GM21529 (cell line): ENCODE measurements at regions not wholly inside any gene's neighbourhood (a gene's known extent, or its start where the extent isn't known, plus 50 kb on each side); places are given as distances from the start of the nearest gene placed in this dataset.

Experiments
- ATAC-seq: cut with Tn5 transposase; IDR thresholded peaks from one replicate; pipeline ENCODE4 v1.9.1; 2021; ENCODE audit not compliant: unreplicated experiment

GRCh38 chr14:101043891-101044290 is 140.4 kb upstream of the RTL1 start:
- no peak for ATAC-seq

GRCh38 chr14:101044741-101045140 is 141.2 kb upstream of the RTL1 start:
- no peak for ATAC-seq

GRCh38 chr14:101045511-101045910 is 142.0 kb upstream of the RTL1 start:
- ATAC-seq: no peak

GRCh38 chr14:101046071-101046470 is 142.5 kb upstream of the RTL1 start:
- ATAC-seq: no peak

- ATAC-seq: no peak
These were observed 143.8 kb upstream of the RTL1 start for GRCh38 chr14:101047326-101047725.

- ATAC-seq: no peak
These were observed 145.2 kb upstream of the RTL1 start for GRCh38 chr14:101048766-101049165.

- ATAC-seq: no peak
These were observed 146.0 kb upstream of the RTL1 start for GRCh38 chr14:101049511-101049910.

GRCh38 chr14:101049942-101050341 is 146.4 kb upstream of the RTL1 start:
- no peak for ATAC-seq

- no peak for ATAC-seq
These were observed 147.5 kb upstream of the RTL1 start for GRCh38 chr14:101050901-101051490.

GRCh38 chr14:101054671-101055070 is 151.1 kb upstream of the RTL1 start:
- no peak for ATAC-seq

GRCh38 chr14:101055106-101055662 is 151.7 kb upstream of the RTL1 start:
- no peak for ATAC-seq

GRCh38 chr14:101055776-101056374 is 152.4 kb upstream of the RTL1 start:
- no peak for ATAC-seq

GRCh38 chr14:101056446-101056845 is 152.9 kb upstream of the RTL1 start:
- no peak for ATAC-seq

GRCh38 chr14:101057394-101057793 is 153.9 kb upstream of the RTL1 start:
- no peak for ATAC-seq

GRCh38 chr14:101058571-101058970 is 155.0 kb upstream of the RTL1 start:
- no peak for ATAC-seq

- no peak for ATAC-seq
These were observed 156.7 kb upstream of the RTL1 start for GRCh38 chr14:101060171-101060601.

GRCh38 chr14:101061411-101062064 is 158.0 kb upstream of the RTL1 start:
- no peak for ATAC-seq

GRCh38 chr14:101062065-101062450 is 158.5 kb upstream of the RTL1 start:
- ATAC-seq: no peak

GRCh38 chr14:101062601-101063000 is 159.1 kb upstream of the RTL1 start:
- ATAC-seq: no peak

GRCh38 chr14:101063121-101063520 is 159.6 kb upstream of the RTL1 start:
- ATAC-seq: no peak

GRCh38 chr14:101064121-101064661 is 160.7 kb upstream of the RTL1 start:
- ATAC-seq: no peak

GRCh38 chr14:101064718-101065117 is 161.2 kb upstream of the RTL1 start:
- no peak for ATAC-seq
